K562 (cell line): ENCODE measurements at regions not wholly inside any gene's neighbourhood (a gene's known extent, or its start where the extent isn't known, plus 50 kb on each side); places are given as distances from the start of the nearest gene placed in this dataset.

ENCODE experiments used
- EP300 ChIP-seq: IDR thresholded peaks from 2 replicates; pipeline ENCODE4 v1.6.1; 2012; ENCODE audit warnings: low read length, improper control_type of control experiment
- TFAP4 ChIP-seq: sonication (generic); formaldehyde crosslinking; IDR thresholded peaks from 2 replicates; pipeline ENCODE4 v1.8.0; 2022; ENCODE audit warnings: missing genetic modification reagents, mild to moderate bottlenecking, moderate library complexity, borderline replicate concordance

GRCh38 chr2:67526283-67526682, 129.2 kb downstream of the ETAA1 start:
- TF ChIP-seq EP300 (no peak), TFAP4 (CRISPR knock-in tag) (no peak)
